Keratinocyte (primary cell): ENCODE measurements at regions not wholly inside any gene's neighbourhood (a gene's known extent, or its start where the extent isn't known, plus 50 kb on each side); places are given as distances from the start of the nearest gene placed in this dataset.

Experiments
- EZH2 ChIP-seq: IDR thresholded peaks from one replicate; pipeline ENCODE4 v1.6.1; 2012; ENCODE audit warnings: inconsistent platforms, mild to moderate bottlenecking, low read length, moderate library complexity
- TF ChIP-seq, protein P1 (sequence below), 3 experiments: IDR thresholded peaks in 1 of 3; conservative IDR thresholded peaks in 1 of 3; optimal IDR thresholded peaks in 1 of 3; 2 replicates in 2 of 3; 3 replicates in 1 of 3; pipeline versions ENCODE3 to v1.5.1; 2011; ENCODE audit warnings: low read length in 3 of 3, mild to moderate bottlenecking in 3 of 3, moderate library complexity in 2 of 3, control low read depth in 1 of 3, inconsistent platforms in 1 of 3; ENCODE audit not compliant: insufficient read depth in 2 of 3; ENCODE audit errors: extremely low read depth in 1 of 3

GRCh38 chr5:2222246-2222992 is 339.7 kb upstream of the IRX4 start:
- TF ChIP-seq, protein P1, sequence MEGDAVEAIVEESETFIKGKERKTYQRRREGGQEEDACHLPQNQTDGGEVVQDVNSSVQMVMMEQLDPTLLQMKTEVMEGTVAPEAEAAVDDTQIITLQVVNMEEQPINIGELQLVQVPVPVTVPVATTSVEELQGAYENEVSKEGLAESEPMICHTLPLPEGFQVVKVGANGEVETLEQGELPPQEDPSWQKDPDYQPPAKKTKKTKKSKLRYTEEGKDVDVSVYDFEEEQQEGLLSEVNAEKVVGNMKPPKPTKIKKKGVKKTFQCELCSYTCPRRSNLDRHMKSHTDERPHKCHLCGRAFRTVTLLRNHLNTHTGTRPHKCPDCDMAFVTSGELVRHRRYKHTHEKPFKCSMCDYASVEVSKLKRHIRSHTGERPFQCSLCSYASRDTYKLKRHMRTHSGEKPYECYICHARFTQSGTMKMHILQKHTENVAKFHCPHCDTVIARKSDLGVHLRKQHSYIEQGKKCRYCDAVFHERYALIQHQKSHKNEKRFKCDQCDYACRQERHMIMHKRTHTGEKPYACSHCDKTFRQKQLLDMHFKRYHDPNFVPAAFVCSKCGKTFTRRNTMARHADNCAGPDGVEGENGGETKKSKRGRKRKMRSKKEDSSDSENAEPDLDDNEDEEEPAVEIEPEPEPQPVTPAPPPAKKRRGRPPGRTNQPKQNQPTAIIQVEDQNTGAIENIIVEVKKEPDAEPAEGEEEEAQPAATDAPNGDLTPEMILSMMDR (optimal IDR thresholded peaks at IDR 0.05 in 1 of 3, IDR thresholded peaks at IDR 0.05 in 1 of 3, conservative IDR thresholded peaks at IDR 0.05 in 1 of 3; ENCODE audit: extremely low read depth in 1 of 3, insufficient read depth in 2 of 3, low read length in 3 of 3) = no peak
- TF ChIP-seq EZH2 = no peak
